Activated CD8-positive, alpha-beta memory T cell treated with anti-CD3 and anti-CD28 coated beads, Interleukin-2, amount 50 U/mL, for 24 hours (primary cell): ENCODE measurements at regions not wholly inside any gene's neighbourhood (a gene's known extent, or its start where the extent isn't known, plus 50 kb on each side); places are given as distances from the start of the nearest gene placed in this dataset.

Experiments used
- DNase-seq: peaks from one replicate; pipeline ENCODE4 v3.0.0-alpha.2; 2020; ENCODE audit errors: extremely low read depth

GRCh38 chr1:39107341-39108290 is 81.5 kb downstream of the NDUFS5 start:
- DNase-seq: no peak

GRCh38 chr1:39109644-39110043 is 83.5 kb downstream of the NDUFS5 start:
- no peak for DNase-seq

GRCh38 chr1:39110325-39110851 is 84.2 kb downstream of the NDUFS5 start:
- no peak for DNase-seq

- no peak for DNase-seq
Measured at GRCh38 chr1:39110882-39111281, 84.7 kb downstream of the NDUFS5 start.

GRCh38 chr1:39113109-39113743 is 87.1 kb downstream of the NDUFS5 start:
- DNase-seq: no peak

- no peak for DNase-seq
Measured at GRCh38 chr1:39115271-39116110, 89.0 kb upstream of the MACF1 start.

GRCh38 chr1:39116116-39116607 is 88.3 kb upstream of the MACF1 start:
- no peak for DNase-seq

- no peak for DNase-seq
Measured at GRCh38 chr1:39116860-39117728, 87.4 kb upstream of the MACF1 start.

GRCh38 chr1:39117899-39118450 is 86.5 kb upstream of the MACF1 start:
- DNase-seq: no peak

- DNase-seq: no peak
Measured at GRCh38 chr1:39122056-39122455, 82.4 kb upstream of the MACF1 start.

- DNase-seq: no peak
Measured at GRCh38 chr1:39124282-39124681, 80.2 kb upstream of the MACF1 start.

- no peak for DNase-seq
Measured at GRCh38 chr1:39127513-39127912, 77.0 kb upstream of the MACF1 start.

- DNase-seq: no peak
Measured at GRCh38 chr1:39128126-39128525, 76.4 kb upstream of the MACF1 start.

GRCh38 chr1:39128959-39129358 is 75.5 kb upstream of the MACF1 start:
- DNase-seq: no peak

- DNase-seq: no peak
Measured at GRCh38 chr1:39129514-39129913, 75.0 kb upstream of the MACF1 start.

- DNase-seq: no peak
Measured at GRCh38 chr1:39130325-39130724, 74.2 kb upstream of the MACF1 start.

GRCh38 chr1:39131940-39132339 is 72.6 kb upstream of the MACF1 start:
- no peak for DNase-seq

- no peak for DNase-seq
Measured at GRCh38 chr1:39132505-39133339, 71.8 kb upstream of the MACF1 start.

- no peak for DNase-seq
Measured at GRCh38 chr1:39133340-39133684, 71.2 kb upstream of the MACF1 start.
